Breast epithelium (tissue), 3 donors: ENCODE measurements at regions not wholly inside any gene's neighbourhood (a gene's known extent, or its start where the extent isn't known, plus 50 kb on each side); places are given as distances from the start of the nearest gene placed in this dataset.

Experiments
- POLR2A ChIP-seq: fragments of 450-650 bp; IDR thresholded peaks from one replicate; pipeline ENCODE4 v1.6.1; 2016; ENCODE audit warnings: antibody characterized with exemption, mild to moderate bottlenecking, moderate library complexity
- TF ChIP-seq, protein P1 (sequence below), 3 donors: fragments of 450-650 bp; IDR thresholded peaks; one replicate each; pipeline ENCODE4 v1.5.1; 2016 to 2017; ENCODE audit warnings: antibody characterized with exemption in 3 of 3, mild to moderate bottlenecking in 3 of 3, moderate library complexity in 3 of 3

DNA sequence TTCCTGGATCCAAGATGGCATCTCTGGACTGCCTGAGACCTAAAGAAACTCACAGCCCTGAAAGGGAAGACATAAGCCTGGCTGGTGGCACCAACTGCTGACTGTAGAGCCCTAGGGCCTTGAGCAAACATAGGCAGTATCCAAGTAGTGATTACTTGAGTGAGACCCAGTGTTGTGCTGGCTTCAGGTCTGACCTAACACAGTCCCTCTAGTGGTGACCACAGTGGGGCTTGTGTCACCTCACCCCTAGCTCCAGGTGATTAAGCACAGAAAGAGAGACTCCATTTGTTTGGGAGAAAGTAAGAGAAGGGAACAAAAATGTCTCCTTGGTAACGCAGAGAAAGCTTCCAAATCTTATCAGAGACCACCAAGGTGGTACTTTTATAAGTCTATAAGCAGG is 496.3 kb upstream of the HTR2C start:
- TF ChIP-seq, protein P1, sequence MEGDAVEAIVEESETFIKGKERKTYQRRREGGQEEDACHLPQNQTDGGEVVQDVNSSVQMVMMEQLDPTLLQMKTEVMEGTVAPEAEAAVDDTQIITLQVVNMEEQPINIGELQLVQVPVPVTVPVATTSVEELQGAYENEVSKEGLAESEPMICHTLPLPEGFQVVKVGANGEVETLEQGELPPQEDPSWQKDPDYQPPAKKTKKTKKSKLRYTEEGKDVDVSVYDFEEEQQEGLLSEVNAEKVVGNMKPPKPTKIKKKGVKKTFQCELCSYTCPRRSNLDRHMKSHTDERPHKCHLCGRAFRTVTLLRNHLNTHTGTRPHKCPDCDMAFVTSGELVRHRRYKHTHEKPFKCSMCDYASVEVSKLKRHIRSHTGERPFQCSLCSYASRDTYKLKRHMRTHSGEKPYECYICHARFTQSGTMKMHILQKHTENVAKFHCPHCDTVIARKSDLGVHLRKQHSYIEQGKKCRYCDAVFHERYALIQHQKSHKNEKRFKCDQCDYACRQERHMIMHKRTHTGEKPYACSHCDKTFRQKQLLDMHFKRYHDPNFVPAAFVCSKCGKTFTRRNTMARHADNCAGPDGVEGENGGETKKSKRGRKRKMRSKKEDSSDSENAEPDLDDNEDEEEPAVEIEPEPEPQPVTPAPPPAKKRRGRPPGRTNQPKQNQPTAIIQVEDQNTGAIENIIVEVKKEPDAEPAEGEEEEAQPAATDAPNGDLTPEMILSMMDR (IDR thresholded peaks at IDR 0.05), result no peak
- TF ChIP-seq POLR2A, result no peak
